A204.1 (cell line): ENCODE measurements at regions not wholly inside any gene's neighbourhood (a gene's known extent, or its start where the extent isn't known, plus 50 kb on each side); places are given as distances from the start of the nearest gene placed in this dataset.
"Not testable (repeated sequence)": the region's sequence is repeated elsewhere in the genome, so short reads cannot be mapped to it uniquely, and the experiment has no call there.

Source experiments
- FAIRE-seq: peaks from 2 replicates; lab custom pipeline; 2012; peaks lifted over from hg19 to GRCh38; lab: Jason Lieb, UNC

DNA sequence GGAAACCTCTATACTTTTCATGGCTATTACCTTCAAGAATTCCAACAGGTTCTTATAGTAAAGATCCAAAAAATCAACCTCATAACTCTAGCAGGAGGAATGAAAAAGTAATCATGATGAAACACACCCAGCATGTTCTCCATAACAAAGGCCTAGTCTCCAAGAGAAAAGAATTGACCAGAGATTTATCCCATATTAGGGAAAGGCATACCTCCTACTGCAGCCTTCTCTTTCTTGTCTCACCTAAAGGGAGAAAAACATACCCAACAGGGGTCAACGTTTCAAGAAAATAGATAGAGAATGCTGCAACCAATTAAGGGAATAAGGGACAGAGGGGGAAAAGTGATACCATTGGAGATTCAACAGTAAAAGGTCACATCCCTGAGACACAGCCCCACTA lies 262.5 kb downstream of the FRK start:
- FAIRE-seq: no peak

DNA sequence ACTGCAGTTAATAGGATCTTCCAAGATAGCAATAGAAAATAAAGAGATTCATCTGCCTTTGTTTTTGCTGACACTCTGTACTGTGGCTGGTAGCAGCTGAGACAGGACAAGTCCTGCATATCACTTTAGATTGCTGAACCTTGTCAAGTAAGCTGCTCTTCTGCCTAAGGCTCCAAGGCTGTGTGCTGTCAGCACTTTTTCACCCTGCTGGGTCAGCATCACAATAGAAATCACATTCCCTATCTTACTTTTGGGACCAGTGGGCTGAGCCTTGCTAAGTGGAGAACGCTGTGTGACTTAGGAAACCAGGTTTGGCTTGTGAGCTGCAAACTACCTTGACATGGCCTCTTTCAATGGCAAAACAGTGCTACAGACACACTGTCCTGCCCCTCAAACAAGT lies 263.9 kb downstream of the FRK start:
- FAIRE-seq: no peak

GRCh38 chr6:115796061-115796460 lies 264.6 kb downstream of the FRK start:
- FAIRE-seq: no peak

GRCh38 chr6:115783402-115784061 lies 277.2 kb downstream of the FRK start:
- FAIRE-seq: no peak

- FAIRE-seq: no peak
These were observed 278.1 kb downstream of the FRK start for GRCh38 chr6:115782612-115783011.

- FAIRE-seq: no peak
These were observed 286.9 kb downstream of the FRK start for GRCh38 chr6:115773741-115774140.

DNA sequence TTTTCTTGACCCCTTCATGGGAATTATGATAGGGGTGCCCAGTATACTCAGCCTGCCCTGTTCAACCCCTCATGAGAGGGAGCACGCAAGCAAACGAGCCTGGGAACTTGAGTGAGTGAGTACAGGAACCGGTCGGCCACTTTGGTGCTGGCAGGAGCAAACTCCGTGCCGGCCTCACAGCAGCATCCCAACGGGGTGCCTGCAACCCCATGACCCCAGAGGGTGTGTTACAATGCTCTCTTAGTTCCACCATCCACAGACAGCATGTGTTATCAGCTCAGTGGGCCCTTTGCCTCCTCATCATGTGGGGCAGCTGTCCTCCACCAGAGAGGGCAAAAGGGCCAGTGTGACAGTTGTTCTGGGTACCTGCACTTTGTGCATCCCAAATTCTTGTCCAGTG lies 289.8 kb downstream of the FRK start:
- no peak for FAIRE-seq

- no peak for FAIRE-seq
These were observed 292.2 kb downstream of the FRK start for GRCh38 chr6:115768500-115768899.

DNA sequence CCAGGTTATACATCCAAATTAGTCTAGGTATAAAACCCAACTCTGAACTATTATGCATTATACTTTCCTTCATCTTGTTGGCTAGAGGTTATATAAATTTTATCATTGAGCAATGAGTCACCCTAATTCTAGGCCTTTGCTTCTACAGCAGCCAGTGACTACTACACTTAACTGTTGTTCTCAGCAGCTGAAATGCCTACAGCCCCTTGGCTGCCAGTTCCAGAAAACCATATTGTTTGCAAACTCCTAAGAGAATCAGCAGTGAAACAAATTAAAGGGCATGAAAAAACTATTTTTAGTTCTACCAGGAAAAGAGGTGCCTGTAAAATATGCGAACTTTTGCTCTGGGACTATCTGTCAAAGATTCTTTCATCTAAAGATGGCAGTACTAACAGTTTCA lies 292.8 kb downstream of the FRK start:
- FAIRE-seq: no peak

- FAIRE-seq: no peak
These were observed 293.8 kb downstream of the FRK start for GRCh38 chr6:115766745-115767462.

DNA sequence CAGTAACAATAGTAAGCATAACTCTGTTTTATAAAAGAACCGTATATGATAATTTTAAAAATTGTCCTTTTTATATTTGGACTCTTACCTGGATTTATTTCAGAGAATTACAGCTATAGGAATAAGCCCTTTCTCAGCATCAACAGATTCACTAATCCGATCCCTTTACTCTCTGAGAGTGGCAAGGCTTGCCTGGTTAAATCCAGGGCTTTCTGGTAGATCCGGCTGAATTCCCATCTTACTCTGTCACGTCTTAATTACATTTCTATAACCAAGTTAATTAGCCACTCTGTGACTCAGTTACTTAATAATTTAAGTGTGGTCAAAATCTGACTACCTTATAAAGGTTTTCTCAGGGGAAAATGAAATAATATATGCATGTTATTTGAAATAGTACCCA lies 294.7 kb downstream of the FRK start:
- FAIRE-seq: no peak

- FAIRE-seq: no peak
These were observed 301.6 kb downstream of the FRK start for GRCh38 chr6:115759051-115759450.

- no peak for FAIRE-seq
These were observed 307.2 kb downstream of the FRK start for GRCh38 chr6:115753446-115753845.

- no peak for FAIRE-seq
These were observed 309.7 kb downstream of the FRK start for GRCh38 chr6:115750946-115751345.

DNA sequence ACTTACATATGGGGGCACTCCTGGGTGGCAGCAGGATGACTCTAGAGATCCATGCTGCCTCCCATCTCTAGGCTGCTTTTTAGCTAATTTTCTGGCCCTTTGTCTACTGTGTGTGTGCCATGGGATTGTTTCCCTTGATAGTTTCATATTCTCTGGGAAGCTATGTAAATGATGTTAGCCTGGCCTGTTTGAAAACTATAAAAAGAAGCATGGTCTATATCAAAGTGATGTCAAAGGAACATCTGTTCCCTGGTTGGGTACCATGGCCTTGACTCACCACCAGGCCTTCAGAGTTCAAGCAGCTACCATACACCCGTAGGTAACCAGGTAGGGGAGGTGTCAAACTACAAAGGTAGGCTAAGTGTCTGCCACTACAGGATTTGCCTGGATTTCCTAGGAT lies 310.4 kb downstream of the FRK start:
- FAIRE-seq: no peak

GRCh38 chr6:115747719-115748118 lies 313.0 kb downstream of the FRK start:
- no peak for FAIRE-seq

- not testable (repeated sequence) for FAIRE-seq
These were observed 314.1 kb downstream of the FRK start for GRCh38 chr6:115746583-115746982.

DNA sequence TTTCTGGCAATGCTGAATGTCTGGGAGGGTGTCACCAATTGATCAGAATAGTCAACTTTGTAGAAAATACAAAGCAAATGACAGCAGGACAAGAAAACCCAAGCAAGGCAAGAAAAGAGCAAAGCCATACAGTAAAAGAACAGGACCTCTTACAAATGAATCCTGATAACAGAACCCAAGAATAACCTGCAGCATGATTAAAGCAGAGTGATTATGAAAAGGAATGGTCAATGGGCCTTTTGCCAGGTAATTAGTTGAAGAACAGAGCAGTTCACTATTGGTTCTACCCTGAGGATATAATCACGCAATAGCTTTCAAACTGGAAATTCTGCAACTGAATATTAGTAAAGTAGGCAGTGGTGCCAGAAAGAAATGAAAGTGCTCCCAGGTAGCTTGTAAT lies 319.8 kb downstream of the FRK start:
- no peak for FAIRE-seq

DNA sequence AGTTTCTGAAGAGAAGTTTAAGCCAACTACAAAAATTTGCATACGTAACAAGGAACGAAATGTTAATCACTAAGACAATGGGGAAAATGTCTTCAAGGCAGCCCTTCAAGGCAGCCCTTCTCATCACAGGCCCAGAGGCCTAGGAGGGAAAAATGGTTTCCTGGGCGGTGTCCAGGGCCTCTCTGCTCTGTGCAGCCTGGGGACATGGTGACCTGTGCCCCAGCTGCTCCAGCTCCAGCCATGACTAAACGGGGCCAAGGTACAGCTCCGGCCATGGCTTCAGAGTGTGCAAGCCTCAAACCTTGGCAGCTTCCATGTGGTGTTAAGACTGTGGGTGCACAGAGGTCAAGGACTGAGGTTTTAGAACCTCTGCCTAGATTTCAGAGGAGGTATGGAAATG lies 325.1 kb downstream of the FRK start:
- FAIRE-seq: no peak

DNA sequence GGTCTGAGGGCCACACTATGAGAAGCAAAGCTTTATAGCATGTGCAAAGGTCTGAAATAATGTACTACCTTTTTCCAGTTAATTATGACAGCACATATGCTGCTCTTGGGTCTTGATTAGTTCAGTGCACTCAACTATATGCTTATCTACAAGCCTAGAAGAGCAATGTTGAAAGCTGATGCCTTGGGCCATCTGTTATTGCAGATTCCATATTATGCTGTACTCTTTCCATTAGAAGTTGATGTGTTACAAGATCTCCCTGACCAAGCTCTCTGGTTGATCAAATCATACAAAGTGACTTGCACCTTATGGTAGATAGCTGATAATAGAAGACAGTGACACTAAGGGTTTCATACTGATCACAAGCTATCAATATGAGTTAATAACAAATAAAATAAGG lies 327.3 kb downstream of the FRK start:
- FAIRE-seq: no peak

GRCh38 chr6:115729036-115729435 lies 331.7 kb downstream of the FRK start:
- no peak for FAIRE-seq

GRCh38 chr6:115728171-115728570 lies 332.5 kb downstream of the FRK start:
- no peak for FAIRE-seq

DNA sequence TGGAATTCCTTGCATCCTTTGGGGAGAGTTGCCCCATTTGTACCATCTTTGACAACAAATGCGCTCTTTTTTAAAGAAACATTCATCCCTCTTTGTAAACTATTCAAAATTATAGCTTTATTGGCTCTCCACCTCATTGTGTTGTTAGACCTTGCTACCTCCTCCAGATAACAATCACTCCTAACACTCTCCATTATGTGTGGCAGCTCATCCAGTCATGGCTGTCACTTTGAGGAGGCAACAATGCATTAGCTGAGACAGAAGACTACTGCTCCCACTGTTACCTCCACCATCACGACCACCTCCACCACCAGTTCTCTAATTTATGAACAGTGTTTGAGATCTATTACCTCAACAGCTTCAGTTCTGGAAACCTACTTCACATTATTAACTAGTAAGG lies 339.1 kb downstream of the FRK start:
- no peak for FAIRE-seq

GRCh38 chr6:115720900-115721299 lies 339.8 kb downstream of the FRK start:
- no peak for FAIRE-seq
